Suprapubic skin (tissue), 4 donors: ENCODE measurements at regions not wholly inside any gene's neighbourhood (a gene's known extent, or its start where the extent isn't known, plus 50 kb on each side); places are given as distances from the start of the nearest gene placed in this dataset.

Experiments
- CTCF ChIP-seq, 2 donors: fragments of 200-600 bp in 1 of 2; fragments of 450-650 bp in 1 of 2; sonication (generic) in 1 of 2; IDR thresholded peaks; one replicate each; pipeline ENCODE4 v1.5.1; 2016 to 2019; ENCODE audit warnings: antibody characterized with exemption in 2 of 2, mild to moderate bottlenecking in 1 of 2, moderate library complexity in 1 of 2
- EP300 ChIP-seq: sonication (generic); formaldehyde crosslinking; IDR thresholded peaks from one replicate; pipeline ENCODE4 v1.6.1; 2017; ENCODE audit warnings: antibody characterized with exemption
- POLR2A ChIP-seq, 2 donors: fragments of 450-650 bp; IDR thresholded peaks; one replicate each; pipeline ENCODE4 v1.6.1; 2017; ENCODE audit warnings: antibody characterized with exemption in 2 of 2, mild to moderate bottlenecking in 2 of 2, moderate library complexity in 2 of 2
- POLR2AphosphoS5 ChIP-seq, 3 donors: sonication (generic); formaldehyde crosslinking; IDR thresholded peaks; one replicate each; pipeline ENCODE4 v1.6.1; 2017; ENCODE audit warnings: antibody characterized with exemption in 3 of 3

GRCh38 chr6:90432041-90432775 is 135.6 kb upstream of the BACH2 start:
- TF ChIP-seq CTCF (IDR thresholded peaks at IDR 0.05) (no peak), POLR2A (IDR thresholded peaks at IDR 0.05) (no peak), POLR2AphosphoS5 (IDR thresholded peaks at IDR 0.05) (no peak), EP300 (no peak)
